ENCODE measurements at regions not wholly inside any gene's neighbourhood (a gene's known extent, or its start where the extent isn't known, plus 50 kb on each side); places are given as distances from the start of the nearest gene placed in this dataset.

DNA sequence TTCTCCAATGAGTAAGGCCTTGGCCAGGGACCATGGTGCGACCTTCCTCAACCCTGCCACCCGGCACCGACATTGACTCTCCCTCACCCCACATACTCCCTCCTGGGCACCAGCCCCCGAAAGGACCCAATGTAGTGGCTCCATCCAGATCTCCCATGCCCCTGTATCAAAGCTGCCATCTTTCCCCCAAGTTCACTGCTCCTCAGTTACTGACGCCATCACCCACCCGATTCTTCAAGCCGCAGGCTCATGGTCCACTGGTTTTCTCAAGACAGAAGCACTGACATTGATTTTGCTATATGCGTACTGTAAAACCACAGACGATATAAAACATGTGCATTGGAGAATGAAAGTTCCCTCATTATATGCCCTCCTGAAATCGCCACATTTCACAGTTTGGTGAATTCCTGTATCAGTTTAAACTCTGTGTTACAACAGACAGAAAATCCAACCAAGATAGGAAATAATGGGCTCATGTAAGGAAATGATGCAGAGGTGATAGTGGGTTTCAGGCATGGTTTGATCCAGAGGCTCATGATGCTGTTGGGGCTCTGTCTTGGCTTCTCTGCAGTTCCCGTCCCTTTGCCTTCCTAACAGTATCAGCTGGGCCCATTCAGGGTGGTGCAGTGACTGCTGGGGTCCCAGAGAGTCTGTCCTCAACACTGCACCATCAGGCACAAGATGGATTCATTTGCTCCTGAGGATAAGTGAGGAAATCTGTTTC is 207.3 kb upstream of the IER5L start:
- no peaks in the 10 kb centered on the region for H3K36me3 ChIP-seq (ENCODE audit: control insufficient read depth in 4 of 4, insufficient read depth in 3 of 4, low read depth in 1 of 4, low read length in 3 of 4)

More for the DNA sequence above, 207.3 kb upstream of the IER5L start:
- Histone ChIP-seq H3K9ac (ENCODE audit: low read depth in 1 of 2, low read length in 2 of 2) (no peak overlapping the region), H3K27ac (ENCODE audit: low read depth in 1 of 2, low read length in 2 of 2) (no peak overlapping the region), H3K4me1 (ENCODE audit: control insufficient read depth in 4 of 4, insufficient read depth in 4 of 4, low read length in 3 of 4) (peaks cover 2 to 7% (median 6%) of the 10 kb centered on the region in 4 donors), H3K4me3 (ENCODE audit: low read depth in 1 of 3, low read length in 3 of 3) (no peak overlapping the region), H3K27me3 (ENCODE audit: control insufficient read depth in 4 of 4, insufficient read depth in 4 of 4, low read length in 3 of 4) (no peaks in the 10 kb centered on the region), H3K9me3 (ENCODE audit: control insufficient read depth in 4 of 4, low read length in 3 of 4) (no peaks in the 10 kb centered on the region)
- no peak for DNase-seq (ENCODE audit: low spot score)
- TF ChIP-seq YY1 (IDR thresholded peaks at IDR 0.05) (no peak), EGR1 (IDR thresholded peaks at IDR 0.05; ENCODE audit: low read depth in 2 of 2) (no peak), RAD21 (IDR thresholded peaks at IDR 0.05) (no peak), HNF4G (IDR thresholded peaks at IDR 0.05) (no peak), SP1 (IDR thresholded peaks at IDR 0.05) (no peak), GABPA (IDR thresholded peaks at IDR 0.05 in 1 of 2, conservative IDR thresholded peaks at IDR 0.05 in 1 of 2) (no peak), TAF1 (conservative IDR thresholded peaks at IDR 0.05) (no peak), FOXA2 (IDR thresholded peaks at IDR 0.05) (no peak), RXRA (IDR thresholded peaks at IDR 0.05) (no peak), JUND (IDR thresholded peaks at IDR 0.05) (no peak), NR2F2 (IDR thresholded peaks at IDR 0.05) (no peak), FOXA1 (IDR thresholded peaks at IDR 0.05) (no peak)
- TF ChIP-seq, protein P1, sequence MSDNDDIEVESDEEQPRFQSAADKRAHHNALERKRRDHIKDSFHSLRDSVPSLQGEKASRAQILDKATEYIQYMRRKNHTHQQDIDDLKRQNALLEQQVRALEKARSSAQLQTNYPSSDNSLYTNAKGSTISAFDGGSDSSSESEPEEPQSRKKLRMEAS (IDR thresholded peaks at IDR 0.05) = no peak
- TF ChIP-seq, protein P2, sequence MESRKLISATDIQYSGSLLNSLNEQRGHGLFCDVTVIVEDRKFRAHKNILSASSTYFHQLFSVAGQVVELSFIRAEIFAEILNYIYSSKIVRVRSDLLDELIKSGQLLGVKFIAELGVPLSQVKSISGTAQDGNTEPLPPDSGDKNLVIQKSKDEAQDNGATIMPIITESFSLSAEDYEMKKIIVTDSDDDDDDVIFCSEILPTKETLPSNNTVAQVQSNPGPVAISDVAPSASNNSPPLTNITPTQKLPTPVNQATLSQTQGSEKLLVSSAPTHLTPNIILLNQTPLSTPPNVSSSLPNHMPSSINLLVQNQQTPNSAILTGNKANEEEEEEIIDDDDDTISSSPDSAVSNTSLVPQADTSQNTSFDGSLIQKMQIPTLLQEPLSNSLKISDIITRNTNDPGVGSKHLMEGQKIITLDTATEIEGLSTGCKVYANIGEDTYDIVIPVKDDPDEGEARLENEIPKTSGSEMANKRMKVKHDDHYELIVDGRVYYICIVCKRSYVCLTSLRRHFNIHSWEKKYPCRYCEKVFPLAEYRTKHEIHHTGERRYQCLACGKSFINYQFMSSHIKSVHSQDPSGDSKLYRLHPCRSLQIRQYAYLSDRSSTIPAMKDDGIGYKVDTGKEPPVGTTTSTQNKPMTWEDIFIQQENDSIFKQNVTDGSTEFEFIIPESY (IDR thresholded peaks at IDR 0.05) = no peak
- TF ChIP-seq, protein P3, sequence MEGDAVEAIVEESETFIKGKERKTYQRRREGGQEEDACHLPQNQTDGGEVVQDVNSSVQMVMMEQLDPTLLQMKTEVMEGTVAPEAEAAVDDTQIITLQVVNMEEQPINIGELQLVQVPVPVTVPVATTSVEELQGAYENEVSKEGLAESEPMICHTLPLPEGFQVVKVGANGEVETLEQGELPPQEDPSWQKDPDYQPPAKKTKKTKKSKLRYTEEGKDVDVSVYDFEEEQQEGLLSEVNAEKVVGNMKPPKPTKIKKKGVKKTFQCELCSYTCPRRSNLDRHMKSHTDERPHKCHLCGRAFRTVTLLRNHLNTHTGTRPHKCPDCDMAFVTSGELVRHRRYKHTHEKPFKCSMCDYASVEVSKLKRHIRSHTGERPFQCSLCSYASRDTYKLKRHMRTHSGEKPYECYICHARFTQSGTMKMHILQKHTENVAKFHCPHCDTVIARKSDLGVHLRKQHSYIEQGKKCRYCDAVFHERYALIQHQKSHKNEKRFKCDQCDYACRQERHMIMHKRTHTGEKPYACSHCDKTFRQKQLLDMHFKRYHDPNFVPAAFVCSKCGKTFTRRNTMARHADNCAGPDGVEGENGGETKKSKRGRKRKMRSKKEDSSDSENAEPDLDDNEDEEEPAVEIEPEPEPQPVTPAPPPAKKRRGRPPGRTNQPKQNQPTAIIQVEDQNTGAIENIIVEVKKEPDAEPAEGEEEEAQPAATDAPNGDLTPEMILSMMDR (IDR thresholded peaks at IDR 0.05; ENCODE audit: low read depth, low read length, missing input control) = no peak
- TF ChIP-seq, protein P4, sequence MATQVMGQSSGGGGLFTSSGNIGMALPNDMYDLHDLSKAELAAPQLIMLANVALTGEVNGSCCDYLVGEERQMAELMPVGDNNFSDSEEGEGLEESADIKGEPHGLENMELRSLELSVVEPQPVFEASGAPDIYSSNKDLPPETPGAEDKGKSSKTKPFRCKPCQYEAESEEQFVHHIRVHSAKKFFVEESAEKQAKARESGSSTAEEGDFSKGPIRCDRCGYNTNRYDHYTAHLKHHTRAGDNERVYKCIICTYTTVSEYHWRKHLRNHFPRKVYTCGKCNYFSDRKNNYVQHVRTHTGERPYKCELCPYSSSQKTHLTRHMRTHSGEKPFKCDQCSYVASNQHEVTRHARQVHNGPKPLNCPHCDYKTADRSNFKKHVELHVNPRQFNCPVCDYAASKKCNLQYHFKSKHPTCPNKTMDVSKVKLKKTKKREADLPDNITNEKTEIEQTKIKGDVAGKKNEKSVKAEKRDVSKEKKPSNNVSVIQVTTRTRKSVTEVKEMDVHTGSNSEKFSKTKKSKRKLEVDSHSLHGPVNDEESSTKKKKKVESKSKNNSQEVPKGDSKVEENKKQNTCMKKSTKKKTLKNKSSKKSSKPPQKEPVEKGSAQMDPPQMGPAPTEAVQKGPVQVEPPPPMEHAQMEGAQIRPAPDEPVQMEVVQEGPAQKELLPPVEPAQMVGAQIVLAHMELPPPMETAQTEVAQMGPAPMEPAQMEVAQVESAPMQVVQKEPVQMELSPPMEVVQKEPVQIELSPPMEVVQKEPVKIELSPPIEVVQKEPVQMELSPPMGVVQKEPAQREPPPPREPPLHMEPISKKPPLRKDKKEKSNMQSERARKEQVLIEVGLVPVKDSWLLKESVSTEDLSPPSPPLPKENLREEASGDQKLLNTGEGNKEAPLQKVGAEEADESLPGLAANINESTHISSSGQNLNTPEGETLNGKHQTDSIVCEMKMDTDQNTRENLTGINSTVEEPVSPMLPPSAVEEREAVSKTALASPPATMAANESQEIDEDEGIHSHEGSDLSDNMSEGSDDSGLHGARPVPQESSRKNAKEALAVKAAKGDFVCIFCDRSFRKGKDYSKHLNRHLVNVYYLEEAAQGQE (IDR thresholded peaks at IDR 0.05) = no peak
- TF ChIP-seq, protein P5, sequence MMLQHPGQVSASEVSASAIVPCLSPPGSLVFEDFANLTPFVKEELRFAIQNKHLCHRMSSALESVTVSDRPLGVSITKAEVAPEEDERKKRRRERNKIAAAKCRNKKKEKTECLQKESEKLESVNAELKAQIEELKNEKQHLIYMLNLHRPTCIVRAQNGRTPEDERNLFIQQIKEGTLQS (IDR thresholded peaks at IDR 0.05) = no peak
- WGBS = 88% methylated on average over 11 of the region's 11 CpGs
